ENCODE measurements at regions not wholly inside any gene's neighbourhood (a gene's known extent, or its start where the extent isn't known, plus 50 kb on each side); places are given as distances from the start of the nearest gene placed in this dataset.

- no peak for TF ChIP-seq PATZ1 (CRISPR knock-in tag; IDR thresholded peaks at IDR 0.05; ENCODE audit: borderline replicate concordance)
- no peak for TF ChIP-seq ZFP3 (CRISPR knock-in tag; IDR thresholded peaks at IDR 0.05)
- no peak for TF ChIP-seq TCF4 (CRISPR knock-in tag; IDR thresholded peaks at IDR 0.05; ENCODE audit: borderline replicate concordance)
- TF ChIP-seq ARNTL (CRISPR knock-in tag; IDR thresholded peaks at IDR 0.05; ENCODE audit: borderline replicate concordance, low read depth): no peak
- no peak for TF ChIP-seq CSDC2 (CRISPR knock-in tag; IDR thresholded peaks at IDR 0.05)
- no peak for TF ChIP-seq ISL1 (CRISPR knock-in tag; IDR thresholded peaks at IDR 0.05)
- TF ChIP-seq POU6F1 (CRISPR knock-in tag; IDR thresholded peaks at IDR 0.05; ENCODE audit: borderline replicate concordance, low read depth): no peak
- no peak for TF ChIP-seq TSHZ2 (CRISPR knock-in tag; IDR thresholded peaks at IDR 0.05)
Observed at GRCh38 chr12:83800022-83800421, 1112.6 kb downstream of the SLC6A15 start.

Measured in SK-N-SH treated with all-trans-retinoic acid at 6 μM for 48 hours (cell line).